ENCODE measurements at regions not wholly inside any gene's neighbourhood (a gene's known extent, or its start where the extent isn't known, plus 50 kb on each side); places are given as distances from the start of the nearest gene placed in this dataset.
A peak's percentile ranks its signal among the peaks of the same experiment; 100 is the strongest.

DNA sequence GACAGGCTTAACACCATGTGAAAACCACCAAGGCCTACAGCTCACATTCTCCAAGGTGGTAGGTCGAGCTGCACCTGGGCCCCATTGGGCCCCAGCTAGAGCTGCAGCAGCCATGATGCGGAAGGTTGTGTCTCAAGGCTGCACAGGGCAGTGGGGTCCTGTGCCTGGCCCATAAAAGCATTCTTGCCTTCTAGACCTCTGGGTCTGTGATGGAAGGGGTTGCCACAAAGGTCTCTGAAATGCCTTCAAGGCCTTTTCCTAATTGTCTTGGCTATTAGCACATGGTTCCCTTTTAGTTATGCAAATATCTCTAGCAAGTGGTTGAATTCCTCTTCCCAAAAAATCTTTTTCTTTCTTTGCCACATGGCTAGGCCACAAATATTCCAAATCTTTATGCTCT lies 52.5 kb upstream of the C11orf58 start:
- no peak for DNase-seq (ENCODE audit: low spot score)

DNA sequence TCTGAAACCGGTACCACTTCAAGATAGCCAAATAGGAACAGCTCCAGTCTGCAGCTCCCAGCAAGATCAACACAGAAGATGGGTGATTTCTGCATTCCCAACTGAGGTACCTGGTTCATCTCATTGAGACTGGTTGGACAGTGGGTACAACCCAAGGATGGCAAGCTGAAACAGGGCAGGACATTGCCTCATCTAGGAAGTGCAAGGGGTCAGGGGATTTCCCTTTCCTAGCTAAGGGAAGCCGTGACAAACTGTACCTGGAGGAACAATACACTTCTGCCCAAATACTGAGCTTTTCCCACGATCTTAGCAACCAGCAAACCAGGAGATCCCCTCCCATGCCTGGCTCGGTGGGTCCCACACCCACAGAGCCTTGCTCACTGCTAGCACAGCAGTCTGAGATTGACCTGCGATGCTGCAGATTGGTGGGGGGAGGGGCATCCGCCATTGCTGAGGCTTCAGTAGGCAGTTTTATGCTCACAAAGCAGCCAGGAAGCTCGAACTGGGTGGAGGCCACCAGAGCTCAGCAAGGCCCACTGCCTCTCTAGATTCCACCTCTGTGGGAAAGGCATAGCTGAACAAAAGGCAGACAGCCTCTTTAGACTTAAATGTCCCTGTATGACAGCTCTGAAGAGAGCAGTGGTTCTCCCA lies 59.9 kb upstream of the C11orf58 start:
- DNase-seq (ENCODE audit: low spot score), result no peak

DNA sequence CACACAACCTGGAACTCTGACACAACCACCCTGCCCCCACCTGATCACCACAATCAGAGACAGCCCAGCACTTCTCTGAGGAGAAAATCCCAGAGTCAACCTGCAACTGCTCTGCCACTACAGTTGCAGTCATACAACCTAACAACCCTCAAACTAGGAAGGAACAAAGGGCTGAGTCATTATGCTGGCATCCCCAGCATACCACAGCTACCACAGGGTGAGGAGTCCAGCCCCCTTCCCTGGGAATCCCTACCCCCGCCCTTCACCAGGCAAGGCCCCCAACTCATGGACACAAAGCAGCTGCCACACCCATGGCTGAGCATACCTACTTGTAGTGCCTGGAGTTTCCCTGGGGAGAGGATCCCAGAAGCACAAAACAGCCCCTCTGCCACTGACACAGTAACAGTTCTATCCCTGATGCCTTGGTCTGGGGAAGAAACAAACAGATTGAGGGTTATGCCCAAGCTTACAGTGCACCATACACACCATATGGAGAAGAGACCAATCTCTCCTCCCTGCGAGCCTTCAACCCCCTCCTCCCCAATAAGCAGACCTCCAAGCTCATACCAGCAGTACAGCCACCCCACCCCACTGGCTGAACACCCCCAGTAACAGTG lies 68.5 kb upstream of the C11orf58 start:
- DNase-seq (ENCODE audit: low spot score), result peak; percentile 3

DNA sequence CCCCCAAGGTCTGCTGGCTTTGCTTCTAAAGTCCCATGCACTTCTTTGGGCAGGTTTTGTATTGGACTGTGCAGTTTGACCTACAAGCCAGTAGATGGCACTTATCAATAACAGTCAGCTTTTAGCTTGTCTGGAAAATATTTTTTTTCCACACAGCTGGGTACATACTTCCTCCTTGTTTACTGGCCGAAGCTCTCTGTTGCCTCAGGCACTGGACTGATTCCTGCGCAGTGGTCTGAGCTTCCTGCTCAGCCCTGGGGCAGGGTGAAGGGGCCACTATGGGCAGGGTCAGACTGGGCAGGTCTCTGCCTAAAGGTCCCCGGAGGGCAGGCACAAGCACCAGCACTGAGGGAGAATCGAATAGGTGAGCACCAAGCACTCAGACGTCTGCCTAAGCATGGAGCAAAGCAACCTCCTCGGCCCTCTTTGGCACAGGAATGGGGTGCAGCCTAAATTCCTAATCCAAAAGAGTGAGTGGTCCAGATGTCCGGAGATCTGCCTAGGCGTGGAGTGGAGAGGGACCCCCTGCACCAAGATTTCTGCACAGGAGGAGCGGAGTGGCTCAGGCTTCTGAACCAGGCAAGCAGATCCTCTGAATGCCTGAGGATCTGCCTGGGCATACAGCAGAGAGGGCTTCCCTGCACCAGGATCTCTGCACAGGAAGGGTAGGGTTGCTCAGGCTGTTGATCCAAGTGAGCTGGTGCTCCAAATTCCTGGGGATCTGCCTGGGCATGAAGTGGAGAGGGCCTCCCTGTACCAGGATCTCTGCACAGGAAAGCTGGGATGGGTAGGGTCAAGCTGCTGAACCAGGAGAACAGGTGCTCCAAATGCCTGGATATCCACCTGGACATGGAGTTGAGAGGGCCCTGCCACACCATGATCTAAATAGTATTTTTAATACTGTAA lies 105.9 kb upstream of the C11orf58 start:
- DNase-seq (ENCODE audit: low spot score), result no peak

DNA sequence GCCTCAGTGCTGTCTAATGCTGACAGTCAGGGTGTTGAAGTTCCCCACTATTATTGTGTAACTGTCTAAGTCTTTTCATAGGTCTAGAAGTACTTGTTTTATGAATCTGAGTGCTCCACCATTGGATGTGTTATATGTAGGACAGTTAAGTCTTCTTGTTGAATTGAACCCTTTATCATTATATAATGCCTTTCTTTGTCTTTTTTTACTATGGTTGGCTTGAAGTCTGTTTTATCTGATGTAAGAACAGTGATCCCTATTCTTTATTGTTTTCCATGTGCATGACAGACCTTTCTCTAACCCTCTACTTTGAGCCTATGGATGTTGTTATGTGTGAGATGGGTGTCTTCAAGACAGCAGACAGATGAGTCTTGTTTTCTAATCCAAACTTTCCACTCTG lies 107.8 kb upstream of the C11orf58 start:
- no peak for DNase-seq (ENCODE audit: low spot score)

DNA sequence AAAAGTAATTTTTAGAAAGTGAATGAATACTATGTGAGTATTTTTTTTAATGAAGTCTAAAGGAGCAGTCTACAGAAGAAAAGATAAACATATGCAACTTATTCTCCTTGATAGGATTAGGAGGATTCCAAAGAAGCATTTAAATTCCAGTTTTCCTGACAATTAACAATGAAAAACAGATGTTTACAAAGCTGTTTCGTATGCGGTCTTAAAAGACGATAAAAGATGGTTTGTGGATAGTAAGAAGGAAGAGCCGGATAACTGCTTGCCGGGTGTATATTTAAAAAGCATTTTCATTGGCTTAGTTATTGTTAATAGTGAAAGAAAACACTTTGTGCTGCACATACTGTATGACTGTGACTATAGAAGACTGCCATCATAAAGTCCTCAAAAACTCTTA lies 120.0 kb upstream of the C11orf58 start:
- no peak for DNase-seq (ENCODE audit: low spot score)

DNA sequence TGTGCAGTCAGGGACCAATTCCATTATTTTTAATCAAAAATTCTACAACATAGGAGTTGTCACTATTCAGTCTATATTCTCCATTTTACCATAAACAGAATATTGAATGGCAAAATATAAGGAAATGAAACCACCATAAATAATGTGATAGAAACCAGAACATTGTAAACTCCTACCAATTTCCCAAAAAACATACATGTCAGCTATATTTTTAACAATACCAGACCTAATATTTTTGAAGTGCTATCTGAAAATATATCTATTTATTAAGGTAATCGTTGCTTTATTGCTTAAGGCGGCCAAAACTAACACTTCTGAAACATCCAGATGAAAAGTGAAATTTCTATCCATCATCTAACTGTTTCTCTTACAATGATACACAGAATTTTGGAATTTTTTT lies 123.0 kb upstream of the C11orf58 start:
- no peak for DNase-seq (ENCODE audit: low spot score)

DNA sequence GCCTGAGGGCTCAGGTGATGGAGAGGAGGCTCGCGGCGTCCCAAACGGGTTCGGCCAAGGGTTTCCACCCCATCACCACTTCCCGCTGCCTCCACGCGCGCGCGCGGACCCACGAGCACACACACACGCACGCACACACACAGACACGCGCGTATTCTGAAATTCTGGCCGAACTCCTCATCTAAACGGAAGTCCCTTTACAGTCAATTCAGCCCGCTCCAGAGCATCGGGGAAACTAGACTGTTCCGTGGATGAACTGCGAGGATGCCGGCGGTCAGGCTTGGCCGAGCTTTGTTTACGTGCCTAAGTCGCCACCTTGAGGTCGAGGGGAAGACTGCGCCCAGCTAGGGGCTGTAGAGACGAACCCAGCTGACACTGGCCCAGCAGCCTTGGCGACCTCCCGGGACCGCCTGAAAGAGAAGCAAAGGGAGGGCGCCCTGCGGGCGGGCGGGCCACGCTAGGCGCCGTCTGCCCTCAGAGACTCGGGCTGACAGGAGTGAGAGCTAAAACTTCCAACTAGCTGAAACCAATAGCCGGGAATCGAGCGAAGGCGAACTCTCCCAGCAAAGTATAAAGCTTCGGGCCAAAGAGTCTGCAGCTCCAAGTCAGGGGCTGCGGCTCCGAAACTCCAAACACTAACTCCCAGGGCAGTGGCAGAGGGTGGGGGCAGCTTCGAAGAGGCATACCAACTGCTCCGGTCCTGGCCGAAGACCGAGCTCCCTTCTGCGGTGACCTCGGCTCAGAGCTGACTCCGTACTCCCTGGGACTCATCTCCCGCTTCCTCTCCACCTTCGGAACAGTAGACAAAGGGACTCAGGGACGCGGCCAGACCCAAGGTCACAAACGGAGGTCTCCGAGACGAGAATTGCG lies 124.7 kb upstream of the C11orf58 start:
- DNase-seq (ENCODE audit: low spot score), result peak; percentile 90

DNA sequence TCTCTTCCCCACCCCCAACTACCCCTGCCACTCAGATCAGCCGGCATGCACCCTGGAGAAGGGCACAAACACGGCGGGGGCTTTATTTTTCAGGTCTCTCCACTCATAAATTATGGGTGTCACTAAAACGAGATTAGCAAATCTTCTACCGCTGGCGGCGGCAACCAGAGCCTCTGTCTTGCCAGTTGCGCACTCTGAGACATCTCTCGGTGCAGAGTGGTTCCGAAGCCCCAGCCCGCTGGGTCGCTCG lies 125.3 kb upstream of the C11orf58 start:
- DNase-seq (ENCODE audit: low spot score), result peak; percentile 25

DNA sequence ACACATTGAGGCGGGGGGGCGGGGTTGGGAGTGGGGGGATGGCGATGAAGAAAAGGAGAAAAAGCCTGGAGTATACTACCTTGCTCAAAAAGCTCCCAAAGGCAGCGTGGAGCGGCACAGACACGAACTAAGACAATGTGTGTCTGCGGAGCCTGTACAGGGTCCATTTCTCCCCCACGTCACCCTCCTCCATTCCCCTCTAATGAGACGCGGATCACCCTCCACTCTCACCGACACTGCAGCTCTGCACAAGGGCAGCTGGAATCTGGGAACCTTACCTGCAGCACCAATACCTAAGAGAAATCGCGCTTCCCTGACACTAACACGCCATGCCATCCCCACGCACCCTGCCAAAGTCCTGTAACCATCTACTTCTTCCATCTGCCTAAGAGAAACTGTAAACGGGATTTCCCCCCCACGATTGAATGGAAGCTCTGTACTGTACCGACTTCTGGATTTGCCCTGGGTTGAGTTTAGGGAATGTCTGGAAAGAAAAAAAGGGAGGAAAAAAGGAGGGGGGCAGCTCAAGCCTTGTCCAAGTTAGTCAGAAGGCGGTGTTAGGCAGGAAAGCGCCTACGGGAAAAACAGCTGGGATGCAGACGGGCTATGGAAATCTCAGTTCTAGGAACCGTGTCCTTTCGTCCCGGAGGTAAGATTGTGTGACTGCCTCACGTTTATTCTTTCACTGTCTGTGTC lies 125.7 kb upstream of the C11orf58 start:
- peak; percentile 45 for DNase-seq (ENCODE audit: low spot score)

DNA sequence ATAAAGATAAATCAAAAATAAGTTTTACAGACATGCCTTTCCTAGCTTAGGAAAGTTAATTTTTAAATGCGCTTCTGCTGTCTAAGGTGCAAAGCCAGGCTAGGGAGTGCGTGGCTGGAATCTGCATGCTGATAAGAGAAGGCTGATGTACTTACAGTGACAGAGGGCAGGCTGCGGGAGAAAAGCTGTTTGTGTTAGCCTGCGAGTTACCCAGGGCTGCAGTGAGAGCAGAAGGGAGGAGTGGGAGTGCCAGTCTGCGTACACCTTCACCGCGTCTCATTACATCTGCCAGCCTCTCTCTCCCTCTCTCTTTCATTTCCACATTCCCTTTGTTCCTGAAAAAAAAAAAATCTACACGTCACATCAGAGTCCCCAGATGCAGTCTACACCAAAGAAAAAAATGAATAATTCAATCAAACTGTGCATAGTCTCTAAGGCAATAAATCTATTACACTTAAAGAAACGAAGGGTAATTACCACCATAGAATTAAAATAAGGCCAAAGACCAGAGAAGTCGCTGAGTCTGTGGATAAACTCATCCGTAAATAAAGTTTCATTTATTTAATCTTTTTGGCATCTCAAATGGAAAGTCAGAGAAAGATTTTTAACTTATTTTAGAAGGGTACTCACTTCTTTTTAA lies 126.4 kb upstream of the C11orf58 start:
- no peak for DNase-seq (ENCODE audit: low spot score)

DNA sequence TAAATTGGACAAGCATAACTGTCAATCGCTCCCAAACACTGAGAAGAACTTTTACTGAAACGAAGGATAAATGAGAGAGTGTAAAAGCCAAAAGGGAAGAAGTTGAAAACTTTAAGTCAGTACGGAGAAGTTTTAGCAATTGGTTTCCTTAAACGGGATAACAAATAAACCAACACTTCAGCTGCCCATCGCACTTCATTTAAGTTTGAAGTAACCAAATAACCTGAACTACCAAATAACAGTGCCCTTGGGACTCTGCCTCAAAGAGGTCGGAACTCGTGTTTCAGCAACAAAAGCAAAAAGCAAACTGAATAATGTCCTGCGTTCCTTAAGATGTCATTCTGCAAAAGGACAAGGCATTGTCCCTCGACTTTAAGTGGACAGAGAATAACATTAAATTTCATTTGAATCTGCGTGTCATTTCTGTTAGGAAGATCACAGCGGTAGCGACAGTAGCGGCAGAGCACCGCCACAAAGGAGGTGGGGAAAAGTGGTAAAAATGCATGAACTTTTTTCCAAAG lies 127.0 kb upstream of the C11orf58 start:
- no peak for DNase-seq (ENCODE audit: low spot score)

DNA sequence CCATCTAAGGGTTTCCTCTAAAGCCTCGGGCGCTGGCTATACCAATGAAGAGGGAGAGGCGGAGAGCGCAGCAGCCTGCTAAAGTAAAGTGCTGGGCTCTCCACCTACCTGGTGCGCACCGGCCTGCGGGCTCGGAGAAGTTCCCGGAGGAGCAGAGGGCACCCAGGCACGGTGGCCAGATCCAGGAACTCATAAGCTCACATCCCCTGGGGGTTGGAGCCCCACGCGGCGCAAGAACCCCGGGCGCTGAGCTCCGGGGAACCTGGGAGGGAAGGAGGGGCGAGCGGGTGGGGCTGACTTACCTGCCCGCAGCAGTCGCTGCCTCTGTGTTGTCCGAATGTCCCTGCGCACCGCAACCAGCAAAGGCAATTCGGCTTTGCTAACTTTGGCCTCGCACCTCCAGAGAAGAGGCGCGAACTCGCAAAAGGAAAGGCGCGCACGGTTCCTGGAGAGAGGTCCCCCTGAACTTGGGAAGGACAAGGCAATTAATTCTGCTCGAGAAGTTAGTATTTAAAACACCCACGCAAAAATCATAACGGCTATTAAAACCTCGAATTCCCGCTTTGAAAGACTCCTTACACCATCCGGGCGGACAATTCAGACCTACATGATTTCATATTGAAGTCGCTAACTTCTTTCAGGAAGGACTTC lies 127.6 kb upstream of the C11orf58 start:
- no peak for DNase-seq (ENCODE audit: low spot score)

DNA sequence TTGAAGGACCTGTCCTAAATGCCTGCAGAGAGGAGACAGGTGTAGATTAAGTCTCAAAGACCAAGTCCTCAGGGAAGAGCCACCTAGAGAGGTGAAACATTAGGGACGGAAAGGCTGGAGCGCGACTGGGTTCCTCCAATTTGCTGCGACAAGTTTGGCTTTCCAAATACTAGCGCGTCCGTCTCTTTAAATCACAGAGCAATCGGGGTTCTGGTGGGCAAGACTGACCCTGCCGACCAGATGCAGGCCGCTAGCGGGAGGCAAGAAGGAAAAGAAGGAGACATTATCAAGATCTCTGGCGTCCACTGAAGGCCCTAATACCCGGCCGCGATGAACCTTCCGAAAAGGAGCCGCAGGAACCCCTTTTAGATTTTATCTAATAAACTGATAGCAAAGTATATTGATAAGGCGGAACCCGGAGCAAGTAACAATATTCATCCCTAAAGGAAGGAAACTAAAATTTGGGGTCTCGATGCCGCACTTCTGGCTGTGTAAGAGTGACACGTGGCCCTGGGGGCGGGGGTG lies 128.2 kb upstream of the C11orf58 start:
- no peak for DNase-seq (ENCODE audit: low spot score)

DNA sequence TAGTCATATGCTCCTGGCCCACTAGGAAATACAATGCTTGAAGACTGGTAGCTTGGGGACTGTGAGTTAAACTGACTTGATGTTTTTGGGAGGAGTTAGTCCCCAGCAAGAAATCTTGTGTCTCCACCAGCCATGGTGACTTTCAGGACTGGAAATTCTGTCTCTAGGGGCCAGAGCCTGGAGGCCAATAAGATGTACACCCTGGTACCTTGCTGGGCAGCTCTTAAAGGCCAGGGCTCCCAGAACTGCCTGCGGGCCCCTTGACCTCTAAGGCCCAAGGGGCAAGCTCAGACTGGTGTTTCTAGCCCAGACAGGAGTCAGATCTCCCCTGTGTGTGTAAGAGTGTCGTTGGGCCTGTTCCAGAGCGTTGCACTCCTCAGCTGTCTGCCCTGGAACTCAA lies 128.7 kb upstream of the C11orf58 start:
- DNase-seq (ENCODE audit: low spot score), result no peak

DNA sequence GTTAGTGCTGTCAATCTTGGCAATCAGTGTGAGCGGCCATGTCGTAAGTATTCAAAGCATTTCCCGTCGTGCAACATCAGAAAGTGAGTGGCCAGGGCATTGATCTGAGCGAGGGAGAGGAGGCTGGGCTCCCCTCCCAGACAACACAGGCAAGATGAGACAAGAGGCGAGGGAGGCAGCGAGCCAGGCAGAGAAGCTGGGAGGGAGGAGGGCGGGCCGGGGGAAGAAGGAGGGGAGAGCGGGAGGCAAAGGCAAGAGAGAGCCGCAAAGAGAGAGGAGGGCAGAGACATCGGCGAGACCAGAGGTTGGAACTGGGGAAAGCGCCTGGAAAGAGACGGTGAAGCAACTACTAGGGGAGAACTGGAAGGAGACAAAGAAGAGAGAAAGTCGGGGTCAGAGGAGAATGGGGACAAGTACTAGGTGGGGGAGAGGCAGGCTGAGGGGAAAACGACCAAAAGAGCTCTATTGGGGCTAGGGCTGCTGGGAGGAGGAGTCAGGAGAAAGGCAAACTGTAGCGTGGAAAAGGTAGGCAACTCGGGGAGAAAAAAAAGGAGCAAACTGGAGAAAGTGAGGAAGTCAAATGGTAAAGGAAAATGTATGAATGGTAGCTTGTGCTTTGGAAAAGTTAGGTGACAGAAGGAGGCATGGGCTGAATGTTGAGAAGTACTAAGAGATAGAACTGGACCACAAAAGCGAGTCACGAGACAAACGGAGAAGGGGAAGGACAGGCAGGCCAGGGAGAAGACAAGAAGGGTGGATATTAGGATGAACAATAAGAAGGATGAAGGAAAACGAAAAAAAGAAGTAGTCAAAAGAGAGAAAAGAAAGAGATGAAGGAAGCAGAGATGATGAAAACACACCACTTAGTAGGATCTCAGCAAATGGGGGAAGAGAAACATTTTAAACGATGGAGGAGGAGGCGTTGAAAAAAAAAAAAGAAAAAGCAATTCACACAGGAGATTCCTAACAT lies 130.5 kb upstream of the C11orf58 start:
- peak; percentile 80 for DNase-seq (ENCODE audit: low spot score)

DNA sequence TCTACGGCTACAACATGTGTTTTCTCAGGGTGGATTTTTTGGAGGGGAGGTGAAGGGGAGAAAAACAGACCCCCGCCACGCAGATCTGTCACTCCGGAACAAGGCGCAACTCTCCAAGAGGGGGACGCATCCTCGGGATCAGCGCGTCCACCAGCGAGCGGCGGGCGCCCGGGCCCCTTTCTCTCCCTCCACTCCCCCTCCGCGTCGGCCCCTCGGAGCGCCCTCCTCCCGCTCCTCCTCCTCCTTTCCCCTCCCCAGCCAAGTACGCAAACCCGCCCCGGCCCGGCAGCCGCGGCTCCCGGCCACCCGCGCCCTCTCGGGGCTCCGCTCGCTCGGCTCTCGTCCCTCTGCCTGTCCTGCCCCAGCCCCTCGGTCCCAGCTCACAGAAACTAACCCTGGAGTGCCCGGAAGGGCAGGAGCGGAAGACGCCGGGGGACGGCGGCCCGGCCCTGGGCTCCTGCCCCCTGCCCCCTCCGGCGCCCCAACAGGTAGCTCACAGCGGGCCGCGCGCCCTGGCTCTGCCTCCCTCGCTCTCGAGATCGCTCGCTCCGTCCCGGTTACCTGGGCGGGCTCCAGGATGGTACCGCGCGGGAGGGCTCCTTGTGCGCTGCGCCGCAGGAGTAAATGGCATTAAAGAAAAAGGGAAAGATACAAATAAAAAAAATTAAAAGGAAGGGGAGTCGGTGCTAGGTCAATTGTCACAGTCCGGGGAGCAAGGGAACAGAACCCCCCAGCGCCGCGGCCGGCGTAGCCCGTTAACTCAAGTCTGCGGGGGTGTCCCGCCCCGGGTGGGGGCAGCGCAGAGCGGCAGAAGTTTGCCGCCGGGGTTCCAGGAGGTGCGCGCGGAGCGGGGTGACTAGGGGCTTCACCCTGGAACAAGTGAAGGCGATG lies 131.4 kb upstream of the C11orf58 start:
- DNase-seq (ENCODE audit: low spot score), result peak; percentile 56
